ENCODE measurements at regions not wholly inside any gene's neighbourhood (a gene's known extent, or its start where the extent isn't known, plus 50 kb on each side); places are given as distances from the start of the nearest gene placed in this dataset.

GRCh38 chr1:193841857-193842256 is 655.4 kb upstream of the B3GALT2 start:
- TF ChIP-seq CTCF (IDR thresholded peaks at IDR 0.05) (no peak), EZH2 (IDR thresholded peaks at IDR 0.05) (no peak), EZH2phosphoT487 (IDR thresholded peaks at IDR 0.05) (no peak)

Measured in neural progenitor cell (in vitro differentiated cells).